ENCODE measurements at regions not wholly inside any gene's neighbourhood (a gene's known extent, or its start where the extent isn't known, plus 50 kb on each side); places are given as distances from the start of the nearest gene placed in this dataset.

- no peak for DNase-seq
Measured at GRCh38 chr6:102333736-102334135, 940.2 kb downstream of the GRIK2 start.

- no peak for DNase-seq
Measured at GRCh38 chr6:102327697-102328225, 934.3 kb downstream of the GRIK2 start.

- DNase-seq: no peak
Measured at GRCh38 chr6:102313699-102314098, 920.2 kb downstream of the GRIK2 start.

- no peak for DNase-seq
Measured at GRCh38 chr6:102309700-102310099, 916.2 kb downstream of the GRIK2 start.

GRCh38 chr6:102300350-102300749 lies 906.8 kb downstream of the GRIK2 start:
- no peak for DNase-seq

- peak; percentile 18 to 74 for DNase-seq
Measured at GRCh38 chr6:102298051-102298450, 904.5 kb downstream of the GRIK2 start.
